NCI-H1436 treated with DMSO at 0.1 percent for 48 hours (cell line): ENCODE measurements at regions not wholly inside any gene's neighbourhood (a gene's known extent, or its start where the extent isn't known, plus 50 kb on each side); places are given as distances from the start of the nearest gene placed in this dataset.

Experiments used
- DNase-seq: peaks from one replicate; lab custom pipeline; 2025; lab: John Stamatoyannopoulos, UW

DNA sequence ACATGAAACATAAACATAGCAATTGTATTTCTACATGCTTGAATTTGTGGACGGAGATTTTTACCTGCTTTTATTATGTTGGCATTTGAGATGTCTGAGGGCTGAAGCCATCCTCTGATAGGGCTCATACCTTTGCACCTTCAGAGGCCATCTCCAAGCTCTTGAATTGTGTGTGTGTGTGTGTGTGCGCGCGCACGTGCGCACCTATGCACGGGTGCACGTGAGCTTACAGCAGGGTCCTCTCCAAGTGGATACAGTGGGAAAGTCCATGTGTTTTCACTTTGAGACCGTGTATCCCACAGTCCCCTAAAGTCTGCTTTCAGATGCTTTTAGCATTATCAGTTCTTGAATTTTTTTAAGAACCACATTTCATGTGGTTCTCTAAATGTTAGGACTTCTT lies 178.6 kb downstream of the RAB11FIP2 start:
- DNase-seq, result no peak

DNA sequence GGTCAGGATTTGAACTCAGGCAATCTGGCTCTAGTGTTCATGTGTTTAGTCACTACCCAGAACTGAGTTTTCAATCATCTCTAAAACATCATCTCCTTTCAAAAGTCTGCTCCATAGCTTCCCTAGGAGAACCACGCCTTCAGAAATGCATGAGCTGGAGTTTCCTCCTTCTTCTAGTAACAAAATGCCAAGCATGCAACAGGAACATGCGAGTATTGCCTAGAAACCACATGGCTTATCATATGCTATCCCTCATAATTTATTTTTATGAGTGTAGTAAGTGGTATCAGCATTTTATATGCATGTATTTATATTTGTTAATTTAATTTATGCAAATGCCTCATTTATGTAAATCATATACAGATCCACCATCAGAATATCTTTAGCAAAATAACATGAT lies 170.9 kb downstream of the RAB11FIP2 start:
- DNase-seq, result no peak

DNA sequence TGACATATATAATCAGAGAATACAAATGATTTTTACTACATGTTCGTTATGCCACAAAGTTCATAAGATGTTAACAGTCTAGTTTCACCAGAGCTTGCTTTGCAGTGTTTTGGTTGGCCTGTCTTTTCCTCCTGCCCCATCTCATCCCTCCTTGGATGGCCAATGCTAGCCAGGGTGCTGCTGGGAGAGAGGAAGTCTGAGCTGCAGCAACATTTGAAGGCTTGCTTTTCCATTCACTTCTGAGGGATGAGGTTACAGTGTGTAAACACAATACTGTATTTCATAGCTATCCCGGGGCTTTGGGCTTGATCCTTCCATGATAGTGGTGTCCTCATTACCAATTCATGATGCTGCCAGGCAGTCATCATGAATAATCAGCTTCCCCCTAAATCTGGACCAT lies 170.5 kb downstream of the RAB11FIP2 start:
- no peak for DNase-seq

DNA sequence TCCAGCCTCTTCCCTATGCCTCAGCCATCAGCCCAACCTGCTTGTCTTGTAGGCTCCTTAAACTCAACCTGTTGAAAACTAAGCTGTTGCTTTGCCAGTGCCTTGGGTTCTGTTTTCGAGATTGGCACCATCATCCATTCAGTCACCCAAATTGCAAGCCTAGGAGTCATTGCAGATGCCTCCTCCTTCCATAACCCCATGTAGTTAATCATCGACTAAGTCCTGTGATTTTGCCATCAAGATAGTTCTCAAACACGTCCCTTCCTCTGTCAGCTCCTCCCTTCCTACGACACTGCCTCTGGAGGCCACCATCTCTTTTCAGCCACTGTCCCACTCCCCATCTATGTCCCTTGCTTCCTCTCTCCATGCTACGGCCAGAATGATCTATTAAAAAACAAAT lies 168.1 kb downstream of the RAB11FIP2 start:
- DNase-seq, result no peak

DNA sequence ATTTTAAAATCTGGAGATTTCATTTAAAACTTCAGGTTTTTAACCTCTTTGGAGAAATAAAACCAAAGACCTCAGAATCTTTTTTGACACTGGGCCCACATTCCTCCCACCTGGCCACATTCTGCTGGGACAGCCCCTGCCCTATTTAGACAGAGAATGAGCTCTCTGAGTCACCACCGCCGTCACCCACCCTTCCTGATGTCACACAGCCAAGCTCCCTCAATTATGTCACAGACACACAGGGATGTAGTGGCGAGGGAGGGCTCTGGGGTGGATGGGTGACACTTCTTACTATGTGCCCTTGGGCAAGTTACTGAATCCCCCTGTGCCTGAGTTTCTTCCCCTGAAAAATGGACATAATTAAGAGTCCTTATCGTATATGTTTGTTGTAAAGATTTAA lies 162.6 kb downstream of the RAB11FIP2 start:
- no peak for DNase-seq

DNA sequence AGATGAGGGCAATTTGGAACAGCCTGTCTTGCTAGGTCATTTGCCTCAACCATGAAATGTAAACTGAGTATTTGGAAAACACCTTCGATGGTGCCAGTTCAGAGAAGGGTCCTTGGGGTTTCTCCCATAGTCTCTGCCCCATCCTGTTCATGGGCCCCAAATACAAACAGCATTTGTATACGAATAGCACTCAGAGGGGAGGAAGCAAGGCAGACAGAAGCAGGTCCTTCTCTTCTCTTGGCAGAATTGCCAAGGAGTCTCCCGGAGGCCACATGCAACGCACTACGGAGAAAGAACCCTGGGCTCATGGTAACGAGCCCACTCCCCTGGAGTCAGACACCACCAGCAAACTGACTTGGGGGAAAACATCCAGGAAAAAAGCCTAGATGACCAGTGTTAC lies 162.1 kb downstream of the RAB11FIP2 start:
- DNase-seq, result no peak

DNA sequence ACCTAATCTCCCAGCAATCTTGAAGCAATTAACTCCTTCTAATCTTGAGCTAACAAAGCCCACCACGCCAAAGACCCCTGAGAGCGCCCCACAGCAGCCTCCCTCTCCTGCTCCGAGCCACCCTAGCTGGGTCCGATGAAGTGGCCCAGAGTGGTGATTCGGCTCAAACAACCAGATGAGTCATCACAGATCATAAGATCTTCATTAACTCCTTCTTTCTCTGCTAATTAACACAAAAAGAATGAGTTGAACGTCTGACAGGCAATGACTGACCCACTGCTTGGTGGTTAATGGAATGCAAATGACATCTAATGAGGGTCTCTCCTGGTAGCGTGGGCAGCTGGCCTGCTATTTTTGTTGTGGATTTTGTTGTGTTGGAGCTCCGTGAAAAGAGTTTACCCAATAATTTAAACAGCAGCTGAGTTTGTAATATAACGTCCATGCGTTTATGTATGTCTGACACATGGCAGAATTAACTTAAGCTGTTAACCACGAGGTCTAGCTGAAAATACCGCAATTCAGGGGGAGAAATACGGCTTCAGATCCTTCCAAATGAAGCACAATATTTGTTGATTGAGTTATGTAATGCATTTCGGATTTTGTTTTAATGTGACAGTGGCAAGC lies 161.4 kb downstream of the RAB11FIP2 start:
- DNase-seq, result no peak

DNA sequence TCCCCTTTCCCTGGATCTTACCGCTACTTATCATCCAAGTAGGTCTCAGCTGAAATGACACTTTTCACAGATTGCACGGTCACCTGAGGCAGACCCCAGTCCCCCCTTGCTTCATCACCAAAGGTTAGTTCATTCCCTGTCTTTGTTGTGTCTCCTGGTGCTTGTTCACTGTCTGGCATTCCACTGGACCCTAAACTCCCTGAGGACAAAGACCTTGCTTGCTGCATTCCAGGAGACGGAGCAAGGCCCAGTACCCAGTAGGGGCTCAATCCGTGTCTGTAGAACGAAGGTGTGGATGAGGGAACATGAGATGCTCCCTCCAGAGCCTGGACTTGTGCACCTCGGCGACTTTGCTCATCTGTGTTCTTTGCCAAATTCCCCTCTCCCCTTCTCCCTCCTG lies 160.0 kb downstream of the RAB11FIP2 start:
- DNase-seq, result no peak

DNA sequence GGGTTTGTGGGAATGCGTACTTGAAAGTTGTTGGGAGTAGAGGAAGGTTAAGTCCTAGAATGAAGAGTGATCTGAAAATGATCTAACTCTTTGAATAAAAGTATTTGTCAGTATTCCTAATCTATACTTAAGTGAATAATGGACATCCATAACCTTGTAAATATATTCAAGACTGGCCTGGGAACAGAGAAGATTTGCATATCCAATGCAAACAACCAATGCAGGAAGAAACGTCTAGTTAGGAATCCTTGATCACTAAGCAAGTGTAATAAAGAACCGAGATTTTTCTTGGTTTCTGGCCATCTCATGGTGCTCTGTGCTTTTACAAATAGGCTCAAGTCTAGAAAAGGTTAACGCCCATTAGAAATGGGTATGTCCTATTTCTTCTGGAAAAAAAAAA lies 157.1 kb downstream of the RAB11FIP2 start:
- DNase-seq, result no peak

DNA sequence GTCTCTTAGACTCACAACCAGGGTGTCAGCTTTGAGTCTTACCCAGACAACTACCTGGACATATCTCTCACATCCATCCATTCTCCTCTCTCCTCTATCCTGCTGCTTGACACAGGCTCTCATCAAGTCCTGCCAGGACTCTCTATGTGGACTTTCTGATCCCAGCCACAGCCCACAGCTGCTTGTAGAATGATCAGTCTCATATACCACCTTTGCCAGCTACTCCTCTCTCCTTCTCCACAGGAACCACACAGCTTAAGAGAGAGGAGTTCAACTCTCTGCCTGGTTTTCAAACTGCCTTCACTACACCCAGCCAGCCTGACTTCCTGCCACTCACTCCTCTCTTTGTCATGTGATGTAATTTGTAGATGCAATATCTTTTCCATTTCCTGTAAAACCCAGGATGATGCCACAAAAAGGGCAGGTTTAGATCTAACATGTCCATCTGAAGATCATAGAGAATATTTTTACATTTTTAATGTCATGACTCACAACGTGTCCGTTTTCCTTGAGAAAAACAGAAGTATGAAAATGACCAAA lies 154.0 kb downstream of the RAB11FIP2 start:
- no peak for DNase-seq

DNA sequence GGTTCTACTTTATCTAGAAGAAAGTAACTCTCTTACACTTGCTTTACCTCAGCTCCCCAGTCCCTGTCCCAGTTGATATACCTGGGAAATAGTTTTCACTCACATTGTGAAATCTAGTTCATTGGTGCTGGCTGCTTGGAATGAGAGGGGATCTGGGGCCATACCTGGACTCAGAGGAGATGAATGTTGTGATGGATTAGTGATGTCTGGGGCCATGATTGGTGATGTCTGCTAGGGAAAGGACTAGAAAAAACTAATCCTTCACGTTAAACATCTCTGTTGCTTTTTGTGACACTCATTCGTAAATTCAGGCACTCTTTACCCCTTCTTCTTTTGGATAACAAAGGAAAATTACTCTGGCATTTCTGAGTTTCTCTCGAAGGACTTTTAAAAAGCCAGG lies 152.4 kb downstream of the RAB11FIP2 start:
- DNase-seq, result no peak

DNA sequence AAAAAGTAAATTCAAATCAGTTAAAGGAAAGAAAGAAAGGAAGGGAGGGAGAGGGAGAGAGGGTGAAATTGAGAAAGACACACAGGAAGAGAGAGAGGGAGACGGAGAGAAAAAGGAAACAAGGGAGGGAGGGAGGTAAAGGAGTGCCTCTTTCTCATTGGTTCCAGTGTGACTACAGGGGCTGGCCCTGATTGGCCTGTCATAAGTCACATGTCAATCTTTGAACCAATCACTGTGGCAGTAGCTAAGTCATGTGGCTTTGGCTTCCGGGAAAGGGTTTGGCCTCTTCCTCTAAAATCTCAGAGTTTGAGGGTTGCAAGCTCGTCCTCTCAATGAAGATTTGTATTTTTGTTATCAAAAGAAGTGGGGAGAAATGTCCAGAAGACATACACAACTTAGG lies 150.2 kb downstream of the RAB11FIP2 start:
- no peak for DNase-seq

DNA sequence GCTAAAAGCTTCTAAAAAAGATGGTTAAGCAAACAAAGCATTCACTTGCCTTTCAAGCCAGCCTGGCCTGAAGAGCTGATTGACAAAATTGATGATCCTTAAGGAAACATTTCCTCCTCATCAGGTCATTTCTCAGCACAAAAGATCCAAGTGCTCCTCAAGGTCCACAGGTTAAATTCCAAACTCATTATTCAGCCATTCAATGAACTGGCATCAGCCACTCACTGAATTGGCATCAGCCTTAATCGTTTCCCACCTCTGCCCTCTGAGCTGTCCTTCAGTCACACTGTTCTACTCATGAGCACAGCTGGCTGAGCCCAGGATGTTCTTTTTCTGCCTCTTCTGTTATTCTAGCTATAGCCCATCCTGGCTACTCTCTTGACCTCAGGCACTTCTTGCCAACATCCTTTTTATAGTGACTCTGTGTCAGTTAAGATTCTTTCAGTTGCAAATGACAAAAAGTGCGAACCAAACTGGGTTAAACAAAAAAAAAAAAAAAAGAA lies 147.5 kb downstream of the RAB11FIP2 start:
- no peak for DNase-seq

DNA sequence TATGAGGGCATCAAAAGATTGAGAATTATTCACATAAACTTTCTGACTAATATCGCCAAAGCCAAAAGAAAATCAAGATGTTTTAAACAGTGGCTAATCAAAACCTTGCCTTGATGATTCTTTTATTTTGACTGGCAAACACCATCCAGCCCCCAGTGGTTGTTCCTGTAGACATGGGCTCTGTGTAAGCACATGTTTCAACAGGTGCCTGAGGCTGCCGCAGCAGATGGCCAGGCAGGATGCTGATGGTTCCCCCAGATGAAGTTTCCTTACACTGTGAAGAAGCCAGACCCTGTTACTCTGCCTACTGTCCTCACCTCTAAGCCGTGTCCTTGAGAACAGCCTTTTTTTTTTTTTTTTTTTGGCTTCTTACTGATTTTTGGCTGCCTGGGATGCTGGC lies 146.5 kb downstream of the RAB11FIP2 start:
- no peak for DNase-seq

DNA sequence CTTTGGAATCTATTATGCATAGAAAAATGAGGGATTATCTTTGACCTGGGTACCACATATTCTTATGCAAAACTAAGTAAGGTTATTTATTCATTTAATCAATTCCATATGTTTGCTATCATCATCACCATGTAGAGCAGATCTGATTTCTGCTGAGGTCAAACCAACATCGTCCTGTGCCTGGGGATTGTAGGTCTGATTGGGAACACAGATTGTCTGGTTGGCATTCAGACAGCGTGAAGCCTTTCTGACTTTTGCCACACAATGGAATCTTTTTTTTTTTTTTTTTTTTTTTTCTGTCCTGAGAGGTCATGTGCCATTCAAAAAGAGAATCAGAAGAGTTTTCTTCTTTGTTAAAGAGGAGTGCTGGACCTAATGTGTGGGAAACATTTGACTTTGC lies 142.9 kb downstream of the RAB11FIP2 start:
- no peak for DNase-seq

DNA sequence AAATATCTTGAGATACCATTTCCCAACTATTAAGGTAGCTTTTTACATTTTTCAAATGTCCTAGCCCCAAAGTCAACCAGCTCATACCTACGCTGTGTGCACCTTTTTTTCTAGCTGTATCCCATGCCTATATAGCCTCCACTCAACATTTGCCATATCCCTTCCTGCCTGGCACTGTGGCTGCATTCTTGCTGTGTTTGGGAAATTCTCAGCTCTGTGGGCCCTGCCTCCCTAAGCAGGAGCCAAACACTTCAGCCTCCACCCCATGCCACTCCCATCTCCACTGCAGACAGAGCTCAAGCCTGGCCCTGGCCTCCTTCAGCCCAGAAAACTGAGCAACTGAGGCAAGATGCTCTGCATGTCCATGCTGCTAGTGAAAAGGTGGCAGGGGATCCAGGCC lies 141.3 kb downstream of the RAB11FIP2 start:
- DNase-seq, result no peak

DNA sequence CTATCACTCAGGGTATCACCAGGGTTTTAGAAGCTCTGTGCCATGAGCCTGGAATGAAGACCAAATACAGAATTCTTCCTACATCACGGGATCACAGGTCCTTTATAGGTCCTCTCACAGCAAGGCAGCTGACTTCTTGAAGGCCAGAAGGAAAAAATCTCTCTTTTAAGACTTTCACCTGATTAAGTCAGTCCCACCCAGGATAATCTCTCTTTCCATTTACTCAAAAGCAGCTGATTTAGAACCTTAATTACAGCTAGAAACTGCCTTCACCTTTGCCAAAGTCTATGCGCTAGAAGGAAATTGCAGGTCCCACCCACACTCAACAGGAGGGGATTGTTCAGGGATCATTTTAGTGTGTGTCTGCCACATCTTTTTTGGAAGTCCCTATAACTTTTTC lies 135.1 kb downstream of the RAB11FIP2 start:
- no peak for DNase-seq

DNA sequence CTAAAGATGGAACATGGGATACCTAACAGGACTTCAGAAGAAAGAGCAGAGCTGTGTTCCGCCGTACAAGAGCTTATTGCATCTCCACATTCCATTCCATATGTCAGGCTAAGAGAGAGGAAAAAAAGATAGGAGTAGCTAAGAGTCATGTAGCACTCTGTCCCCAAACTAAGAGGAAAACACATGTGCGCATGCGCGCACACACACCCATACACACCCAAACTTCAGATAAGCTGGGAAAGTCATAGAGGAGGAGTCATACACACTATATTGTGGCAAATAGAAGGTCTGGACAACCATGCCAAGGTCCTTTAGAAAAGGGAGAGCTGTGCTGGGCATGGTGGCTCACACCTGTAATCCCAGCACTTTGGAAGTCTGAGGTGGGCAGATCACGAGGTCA lies 132.4 kb downstream of the RAB11FIP2 start:
- no peak for DNase-seq

DNA sequence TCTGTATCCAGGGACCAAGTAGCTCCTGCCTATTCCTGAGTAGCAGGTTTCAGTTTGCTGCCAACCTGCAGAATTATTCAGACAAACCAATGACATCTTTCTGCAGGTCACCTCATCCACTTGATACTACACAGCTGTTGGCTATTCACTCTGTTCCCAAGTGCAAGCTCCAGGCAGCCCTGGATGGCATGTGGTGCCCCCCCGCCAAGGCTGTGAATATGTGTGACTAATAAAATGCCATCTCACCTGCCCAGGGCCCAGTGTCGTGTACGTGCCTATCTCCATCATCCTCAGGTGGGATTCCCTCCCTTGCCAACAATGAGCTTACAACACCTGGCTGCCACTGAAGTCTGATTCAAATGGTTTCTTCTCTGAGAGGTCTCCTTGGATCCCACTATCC lies 125.8 kb downstream of the RAB11FIP2 start:
- DNase-seq, result no peak

DNA sequence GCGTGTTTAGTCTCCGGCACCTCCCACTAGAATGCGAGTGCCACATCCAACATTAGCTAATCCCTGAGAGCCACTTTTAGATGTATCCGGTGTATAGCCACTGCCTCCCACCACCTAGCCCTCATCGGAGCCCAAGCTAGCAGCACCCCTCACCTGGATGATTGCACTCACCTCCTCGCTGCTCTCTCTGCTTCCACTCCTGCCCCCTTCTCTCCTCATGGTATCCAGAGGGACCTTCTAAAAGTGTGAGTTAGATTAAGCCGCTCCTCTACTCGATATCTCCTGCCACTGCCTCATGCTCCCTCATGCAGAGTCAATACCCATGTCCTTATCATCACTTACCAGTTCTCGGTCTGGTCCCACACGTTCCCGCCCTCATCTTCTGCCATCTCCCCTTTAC lies 125.3 kb downstream of the RAB11FIP2 start:
- no peak for DNase-seq

DNA sequence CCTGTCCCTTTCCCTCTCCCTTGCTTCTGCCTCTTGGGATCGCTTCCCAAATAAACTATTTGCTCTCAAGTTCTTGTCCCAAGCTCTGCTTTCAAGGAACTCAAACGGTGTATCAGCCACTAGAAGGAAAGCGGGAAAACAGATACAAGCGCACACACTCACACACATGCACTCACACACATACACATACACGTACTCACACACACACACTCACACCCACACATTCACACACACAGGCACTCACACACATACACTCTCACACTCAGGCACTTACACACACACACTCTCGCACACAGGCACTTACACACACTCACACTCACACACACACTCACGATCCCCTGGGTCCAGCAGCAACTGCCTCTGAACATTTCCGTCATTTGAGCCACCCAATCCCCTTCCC lies 121.9 kb downstream of the RAB11FIP2 start:
- DNase-seq, result no peak

DNA sequence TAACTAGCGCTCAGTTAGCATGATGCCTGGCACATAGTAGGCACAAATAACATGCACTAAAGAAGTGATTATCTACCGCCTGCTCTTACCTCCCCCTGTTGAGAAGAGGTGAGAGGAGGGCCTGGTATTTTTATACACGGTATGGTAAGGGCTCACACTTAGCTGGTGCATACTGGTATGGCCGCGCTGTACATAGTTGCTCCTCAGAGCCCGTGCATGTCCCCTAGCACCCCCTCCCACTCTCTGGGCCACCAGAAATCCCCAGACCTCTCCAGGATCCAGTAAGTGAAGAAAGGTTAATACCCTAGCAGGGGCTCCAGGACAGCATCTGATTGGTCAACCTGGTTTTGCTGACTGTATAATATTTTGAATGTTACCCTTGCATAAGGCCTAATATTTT lies 121.4 kb downstream of the RAB11FIP2 start:
- DNase-seq, result no peak

DNA sequence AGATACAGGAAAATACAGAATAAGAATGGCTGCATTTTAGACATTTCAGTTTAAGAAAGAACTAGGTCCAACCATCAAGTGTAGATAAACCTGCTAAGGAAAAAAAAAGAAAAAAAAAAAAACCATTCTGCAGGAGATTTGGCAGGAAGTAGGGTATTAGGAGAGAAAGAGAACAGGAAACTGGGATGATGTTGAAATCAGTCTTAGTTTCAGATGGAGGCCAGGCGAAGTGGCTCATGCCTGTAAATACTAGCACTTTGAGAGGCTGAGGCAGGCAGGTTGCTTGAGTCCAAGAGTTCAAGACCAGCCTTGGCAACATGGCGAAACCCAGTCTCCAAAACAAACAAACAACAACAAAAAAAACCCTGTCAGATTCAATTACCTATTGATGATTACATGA lies 120.2 kb downstream of the RAB11FIP2 start:
- DNase-seq, result no peak

DNA sequence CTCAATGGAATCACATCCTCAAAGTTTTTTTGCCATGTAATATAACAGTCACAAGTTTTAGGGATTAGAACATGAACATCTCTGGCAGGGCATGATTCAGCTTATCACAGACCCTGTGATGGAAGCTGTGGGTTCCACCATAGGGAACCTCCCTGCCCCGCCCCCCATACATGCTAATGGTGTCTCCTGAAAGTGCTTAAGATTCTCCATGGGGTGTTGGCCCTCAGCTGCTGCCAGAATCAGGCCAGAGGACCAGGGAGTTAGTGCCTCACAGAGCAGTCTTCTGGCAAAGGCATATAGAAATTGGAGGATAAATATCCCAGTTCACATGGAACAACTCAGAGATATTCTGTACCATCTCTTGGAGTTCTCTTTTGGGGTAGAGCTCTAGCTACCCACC lies 119.4 kb downstream of the RAB11FIP2 start:
- DNase-seq, result no peak
